Adrenal gland (tissue), 9 donors: ENCODE measurements at regions not wholly inside any gene's neighbourhood (a gene's known extent, or its start where the extent isn't known, plus 50 kb on each side); places are given as distances from the start of the nearest gene placed in this dataset.
"Not testable (repeated sequence)": the region's sequence is repeated elsewhere in the genome, so short reads cannot be mapped to it uniquely, and the experiment has no call there.

Source experiments
- DNase-seq, 7 donors: peaks; one replicate each; pipeline ENCODE4 v3.0.0-alpha.2; 2019 to 2020
- H3K27ac ChIP-seq, 5 donors: fragments of 200-600 bp; sonication (generic) in 4 of 5; 1 replicate in 3 of 5; 2 replicates in 2 of 5; pipeline versions ENCODE4 v1.5.1 to v1.8.0; 2016 to 2020; ENCODE audit warnings: mild to moderate bottlenecking in 1 of 5
- H3K27me3 ChIP-seq: fragments of 200-600 bp; 2 replicates; pipeline ENCODE4 v1.8.0; 2021
- H3K36me3 ChIP-seq, 2 donors: fragments of 200-600 bp; replicated peaks in 1 of 2; 1 replicate in 1 of 2; 2 replicates in 1 of 2; pipeline versions ENCODE4 v1.5.1 to v1.8.0; 2018 to 2022
- H3K4me1 ChIP-seq, 2 donors: fragments of 200-600 bp; replicated peaks in 1 of 2; 1 replicate in 1 of 2; 2 replicates in 1 of 2; pipeline versions ENCODE4 v1.5.1 to v1.8.0; 2018 to 2021
- H3K4me3 ChIP-seq, 4 donors: fragments of 200-600 bp; sonication (generic) in 3 of 4; one replicate each; pipeline ENCODE4 v1.5.1; 2016 to 2018
- H3K9me3 ChIP-seq, 3 donors: fragments of 200-600 bp; sonication (generic) in 1 of 3; replicated peaks in 1 of 3; 1 replicate in 2 of 3; 2 replicates in 1 of 3; pipeline versions ENCODE4 v1.5.1 to v1.8.0; 2016 to 2021
- CTCF ChIP-seq, 6 experiments: fragments of 450-650 bp in 4 of 6; fragments of 200-600 bp in 2 of 6; sonication (generic) in 1 of 6; IDR thresholded peaks; 1 replicate in 5 of 6; 2 replicates in 1 of 6; pipeline versions ENCODE4 v1.5.1 to v1.8.0; 2016 to 2021; ENCODE audit warnings: antibody characterized with exemption in 6 of 6, mild to moderate bottlenecking in 2 of 6, moderate library complexity in 1 of 6
- POLR2A ChIP-seq, 2 donors: fragments of 450-650 bp; IDR thresholded peaks; one replicate each; pipeline ENCODE4 v1.6.1; 2017; ENCODE audit warnings: antibody characterized with exemption in 2 of 2, mild to moderate bottlenecking in 2 of 2, moderate library complexity in 1 of 2
- WGBS, 4 donors: extraction: QIAGEN DNeasy Blood & Tissue Kit in 2 of 4; methylation state at CpG; one replicate each; pipeline versions ENCODE4 v1.1.5 to v1.1.7; 2013 to 2017; 5-methylcytosine and 5-hydroxymethylcytosine counted together
- intact Hi-C, 2 donors: fragments of 100-400 bp; cut with DNase I; formaldehyde crosslinking; loops; one replicate each; pipeline versions ENCODE4 v1.14.1 to v1.15.0; 2022 to 2023
- donor health status: healthy with polysubstance abuse.
- donor health status: Bipolar disorder and iron deficiency.
- donor health status: DM: yes; HTN: yes; CAD: no.
- donor health status: DM: no; HTN: no; CAD: no.
- donor health status: DM: no; HTN: no; CAD: no.

- no peak overlapping the region for H3K27ac ChIP-seq
- no peaks in the 10 kb centered on the region for H3K4me1 ChIP-seq
- H3K36me3 ChIP-seq: no peaks in the 10 kb centered on the region
- H3K4me3 ChIP-seq: no peak overlapping the region
- peak in 4 of 6 experiments; percentile 2 to 41 (median 24) for TF ChIP-seq CTCF (IDR thresholded peaks at IDR 0.05)
- TF ChIP-seq POLR2A (IDR thresholded peaks at IDR 0.05): no peak
- H3K9me3 ChIP-seq: no peaks in the 10 kb centered on the region
- DNase-seq: no peak
- peaks cover 21% of the 10 kb centered on the region for H3K27me3 ChIP-seq
- intact Hi-C loops: loop anchor here in 1 of 2 donors (5.0 kb wide), 1 partner anchor 167 kb away; no protein-coding TSS in a partner anchor
- WGBS, 4 donors: 0 to 12% (median 0%) methylated on average over 1 of the region's 1 CpG
These were observed 131.8 kb downstream of the OR13H1 start for GRCh38 chrX:131675596-131676194.

- Histone ChIP-seq H3K4me3 (no peak overlapping the region), H3K9me3 (no peaks in the 10 kb centered on the region), H3K36me3 (no peaks in the 10 kb centered on the region), H3K27ac (no peak overlapping the region), H3K4me1 (no peaks in the 10 kb centered on the region), H3K27me3 (peaks cover 21% of the 10 kb centered on the region)
- WGBS, 4 donors: 33 to 58% (median 38%) methylated on average over 2 to 20 of the region's 20 CpGs
- intact Hi-C loops: loop anchor here in 1 of 2 donors (5.0 kb wide), 1 partner anchor 164 kb away; no protein-coding TSS in a partner anchor
- peak; percentile 26 to 50 (median 29) for DNase-seq
- TF ChIP-seq POLR2A (IDR thresholded peaks at IDR 0.05): no peak
- peak in 5 of 6 experiments; percentile 40 to 60 (median 59) for TF ChIP-seq CTCF (IDR thresholded peaks at IDR 0.05)
These were observed 134.1 kb downstream of the OR13H1 start for GRCh38 chrX:131677655-131678628.

- WGBS, 4 donors: 72 to 90% (median 81%) methylated on average over 1 of the region's 1 CpG
- H3K36me3 ChIP-seq, H3K4me1 ChIP-seq, intact Hi-C loops, DNase-seq, H3K4me3 ChIP-seq, H3K9me3 ChIP-seq, H3K27ac ChIP-seq: not testable (repeated sequence)
- H3K27me3 ChIP-seq: peaks cover 32% of the 10 kb centered on the region
These were observed 138.9 kb downstream of the OR13H1 start for GRCh38 chrX:131682735-131683134.

- Histone ChIP-seq H3K27me3 (peaks cover 16% of the 10 kb centered on the region), H3K4me3 (no peak overlapping the region), H3K4me1 (no peaks in the 10 kb centered on the region), H3K27ac (no peak overlapping the region), H3K9me3 (no peaks in the 10 kb centered on the region), H3K36me3 (no peaks in the 10 kb centered on the region)
- no peak for TF ChIP-seq POLR2A (IDR thresholded peaks at IDR 0.05)
- no peak for TF ChIP-seq CTCF (IDR thresholded peaks at IDR 0.05)
- no peak for DNase-seq
- intact Hi-C loops: no loop called here
These were observed 149.5 kb downstream of the OR13H1 start for GRCh38 chrX:131693359-131693758.

GRCh38 chrX:131696989-131697388, 153.1 kb downstream of the OR13H1 start:
- DNase-seq, H3K4me1 ChIP-seq, H3K27ac ChIP-seq, H3K9me3 ChIP-seq, H3K36me3 ChIP-seq, intact Hi-C loops, H3K4me3 ChIP-seq: not testable (repeated sequence)
- 85 to 91% (median 89%) methylated on average over 3 of the region's 3 CpGs for WGBS, 4 donors
- H3K27me3 ChIP-seq: peaks cover 17% of the 10 kb centered on the region
